ENCODE measurements at regions not wholly inside any gene's neighbourhood (a gene's known extent, or its start where the extent isn't known, plus 50 kb on each side); places are given as distances from the start of the nearest gene placed in this dataset.

- no peak for TF ChIP-seq EZH2 (IDR thresholded peaks at IDR 0.05; ENCODE audit: low read length, missing control alignments)
- no peak overlapping the region for H3K27ac ChIP-seq (ENCODE audit: insufficient read depth, low read length)
- DNase-seq (ENCODE audit: low read depth in 2 of 2) = peak in 1 of 2 donors; percentile 66
Measured at GRCh38 chr2:145344076-145344724, 824.3 kb upstream of the ZEB2 start.

GRCh38 chr2:145343287-145343686, 823.4 kb upstream of the ZEB2 start:
- no peaks in the 10 kb centered on the region for H3K4me1 ChIP-seq (ENCODE audit: control insufficient read depth, extremely low read depth, insufficient read depth, low read length)
- H3K27ac ChIP-seq (ENCODE audit: insufficient read depth, low read length) = no peak overlapping the region
- H3K36me3 ChIP-seq (ENCODE audit: control insufficient read depth, insufficient read depth, low read length) = no peaks in the 10 kb centered on the region
- no peak for TF ChIP-seq EZH2 (IDR thresholded peaks at IDR 0.05; ENCODE audit: low read length, missing control alignments)
- TF ChIP-seq CTCF (conservative IDR thresholded peaks at IDR 0.05 in 1 of 2, IDR thresholded peaks at IDR 0.05 in 1 of 2; ENCODE audit: low read depth in 1 of 2, low read length in 2 of 2) = no peak
- H3K27me3 ChIP-seq (ENCODE audit: control insufficient read depth, insufficient read depth, low read length) = no peaks in the 10 kb centered on the region
- H4K20me1 ChIP-seq (ENCODE audit: control insufficient read depth, extremely low read depth, insufficient read depth, low read length) = no peaks in the 10 kb centered on the region
- no peak overlapping the region for H3K9ac ChIP-seq (ENCODE audit: insufficient read depth, low read length)
- H2AFZ ChIP-seq (ENCODE audit: low read length) = no peak overlapping the region
- no peak overlapping the region for H3K4me3 ChIP-seq (replicated peaks in 1 of 4; ENCODE audit: control extremely low read depth in 1 of 4, insufficient read depth in 1 of 4, low read depth in 3 of 4, low read length in 4 of 4)
- H3K4me2 ChIP-seq (ENCODE audit: extremely low read depth, insufficient read depth, low read length) = no peak overlapping the region
- no peak for DNase-seq (ENCODE audit: low read depth in 2 of 2)
- H3K79me2 ChIP-seq (ENCODE audit: control insufficient read depth, insufficient read depth, low read length) = no peaks in the 10 kb centered on the region
- no peaks in the 10 kb centered on the region for H3K9me3 ChIP-seq (ENCODE audit: control insufficient read depth, insufficient read depth, low read depth, low read length)

More at GRCh38 chr2:145344076-145344724, 824.3 kb upstream of the ZEB2 start:
- no peak overlapping the region for H3K9ac ChIP-seq (ENCODE audit: insufficient read depth, low read length)
- H3K36me3 ChIP-seq (ENCODE audit: control insufficient read depth, insufficient read depth, low read length) = no peaks in the 10 kb centered on the region
- no peaks in the 10 kb centered on the region for H3K4me1 ChIP-seq (ENCODE audit: control insufficient read depth, extremely low read depth, insufficient read depth, low read length)
- no peaks in the 10 kb centered on the region for H3K27me3 ChIP-seq (ENCODE audit: control insufficient read depth, insufficient read depth, low read length)
- H4K20me1 ChIP-seq (ENCODE audit: control insufficient read depth, extremely low read depth, insufficient read depth, low read length) = no peaks in the 10 kb centered on the region
- no peaks in the 10 kb centered on the region for H3K9me3 ChIP-seq (ENCODE audit: control insufficient read depth, insufficient read depth, low read depth, low read length)
- no peaks in the 10 kb centered on the region for H3K79me2 ChIP-seq (ENCODE audit: control insufficient read depth, insufficient read depth, low read length)
- no peak overlapping the region for H2AFZ ChIP-seq (ENCODE audit: low read length)
- no peak overlapping the region for H3K4me2 ChIP-seq (ENCODE audit: extremely low read depth, insufficient read depth, low read length)
- H3K4me3 ChIP-seq (replicated peaks in 1 of 4; ENCODE audit: control extremely low read depth in 1 of 4, insufficient read depth in 1 of 4, low read depth in 3 of 4, low read length in 4 of 4) = no peak overlapping the region

GRCh38 chr2:145341536-145341935, 821.6 kb upstream of the ZEB2 start:
- Histone ChIP-seq H3K79me2 (ENCODE audit: control insufficient read depth, insufficient read depth, low read length) (no peaks in the 10 kb centered on the region), H2AFZ (ENCODE audit: low read length) (no peak overlapping the region), H3K27me3 (ENCODE audit: control insufficient read depth, insufficient read depth, low read length) (no peaks in the 10 kb centered on the region), H3K9me3 (ENCODE audit: control insufficient read depth, insufficient read depth, low read depth, low read length) (no peaks in the 10 kb centered on the region), H3K4me1 (ENCODE audit: control insufficient read depth, extremely low read depth, insufficient read depth, low read length) (no peaks in the 10 kb centered on the region), H3K4me3 (replicated peaks in 1 of 4; ENCODE audit: control extremely low read depth in 1 of 4, insufficient read depth in 1 of 4, low read depth in 3 of 4, low read length in 4 of 4) (no peak overlapping the region), H3K4me2 (ENCODE audit: extremely low read depth, insufficient read depth, low read length) (no peak overlapping the region), H3K36me3 (ENCODE audit: control insufficient read depth, insufficient read depth, low read length) (no peaks in the 10 kb centered on the region), H3K9ac (ENCODE audit: insufficient read depth, low read length) (no peak overlapping the region), H4K20me1 (ENCODE audit: control insufficient read depth, extremely low read depth, insufficient read depth, low read length) (no peaks in the 10 kb centered on the region), H3K27ac (ENCODE audit: insufficient read depth, low read length) (no peak overlapping the region)
- no peak for DNase-seq (ENCODE audit: low read depth in 2 of 2)
- TF ChIP-seq CTCF (conservative IDR thresholded peaks at IDR 0.05 in 1 of 2, IDR thresholded peaks at IDR 0.05 in 1 of 2; ENCODE audit: low read depth in 1 of 2, low read length in 2 of 2) = no peak
- TF ChIP-seq EZH2 (IDR thresholded peaks at IDR 0.05; ENCODE audit: low read length, missing control alignments) = no peak

Measured in fibroblast of lung (primary cell).